ENCODE measurements at regions not wholly inside any gene's neighbourhood (a gene's known extent, or its start where the extent isn't known, plus 50 kb on each side); places are given as distances from the start of the nearest gene placed in this dataset.

- TF ChIP-seq POLR2AphosphoS5 (IDR thresholded peaks at IDR 0.05) (no peak), POLR2A (IDR thresholded peaks at IDR 0.05) (no peak), EP300 (IDR thresholded peaks at IDR 0.05) (no peak), CTCF (IDR thresholded peaks at IDR 0.05) (no peak)
- H3K9me3 ChIP-seq, result no peaks in the 10 kb centered on the region
- H3K4me1 ChIP-seq, result no peaks in the 10 kb centered on the region
- no peak overlapping the region for H3K27ac ChIP-seq
- no peak for ATAC-seq
- no peaks in the 10 kb centered on the region for H3K27me3 ChIP-seq
- H3K4me3 ChIP-seq, result no peak overlapping the region
- H3K36me3 ChIP-seq, result no peaks in the 10 kb centered on the region
- whole genome bisulfite sequencing, 2 donors (ENCODE audit: low coverage in 1 of 2), result 46 to 64% methylated on average over 4 of the region's 4 CpGs
Observed at GRCh38 chr21:17981060-17981740, 162.0 kb upstream of the C21orf91 start.

GRCh38 chr21:17979763-17980162, 160.6 kb upstream of the C21orf91 start:
- H3K9me3 ChIP-seq, result no peaks in the 10 kb centered on the region
- no peaks in the 10 kb centered on the region for H3K4me1 ChIP-seq
- ATAC-seq, result no peak
- no peak overlapping the region for H3K4me3 ChIP-seq
- WGBS, 2 donors (ENCODE audit: low coverage in 1 of 2), result 56 to 100% methylated on average over 1 of the region's 1 CpG
- no peaks in the 10 kb centered on the region for H3K27me3 ChIP-seq
- H3K36me3 ChIP-seq, result no peaks in the 10 kb centered on the region
- no peak overlapping the region for H3K27ac ChIP-seq
- no peak for TF ChIP-seq EP300 (IDR thresholded peaks at IDR 0.05)
- TF ChIP-seq POLR2AphosphoS5 (IDR thresholded peaks at IDR 0.05), result no peak
- no peak for TF ChIP-seq POLR2A (IDR thresholded peaks at IDR 0.05)
- TF ChIP-seq CTCF (IDR thresholded peaks at IDR 0.05), result no peak

GRCh38 chr21:17978895-17979294, 159.7 kb upstream of the C21orf91 start:
- Histone ChIP-seq H3K4me1 (no peaks in the 10 kb centered on the region), H3K36me3 (no peaks in the 10 kb centered on the region), H3K27me3 (no peaks in the 10 kb centered on the region), H3K4me3 (no peak overlapping the region), H3K27ac (no peak overlapping the region), H3K9me3 (no peaks in the 10 kb centered on the region)
- no peak for ATAC-seq
- TF ChIP-seq POLR2A (IDR thresholded peaks at IDR 0.05) (no peak), EP300 (IDR thresholded peaks at IDR 0.05) (no peak), CTCF (IDR thresholded peaks at IDR 0.05) (no peak), POLR2AphosphoS5 (IDR thresholded peaks at IDR 0.05) (no peak)
- 68 to 72% methylated on average over 3 of the region's 3 CpGs for WGBS, 2 donors (ENCODE audit: low coverage in 1 of 2)

- H3K27me3 ChIP-seq, result no peaks in the 10 kb centered on the region
- no peaks in the 10 kb centered on the region for H3K36me3 ChIP-seq
- H3K4me3 ChIP-seq, result no peak overlapping the region
- H3K4me1 ChIP-seq, result no peaks in the 10 kb centered on the region
- no peak for TF ChIP-seq CTCF (IDR thresholded peaks at IDR 0.05)
- no peak for TF ChIP-seq EP300 (IDR thresholded peaks at IDR 0.05)
- no peak for TF ChIP-seq POLR2A (IDR thresholded peaks at IDR 0.05)
- H3K27ac ChIP-seq, result no peak overlapping the region
- H3K9me3 ChIP-seq, result no peaks in the 10 kb centered on the region
- no peak for ATAC-seq
Observed at GRCh38 chr21:17976691-17977090, 157.5 kb upstream of the C21orf91 start.

- H3K27me3 ChIP-seq, result no peaks in the 10 kb centered on the region
- no peak for TF ChIP-seq POLR2AphosphoS5 (IDR thresholded peaks at IDR 0.05)
- TF ChIP-seq CTCF (IDR thresholded peaks at IDR 0.05), result no peak
- TF ChIP-seq EP300 (IDR thresholded peaks at IDR 0.05), result no peak
- no peak for TF ChIP-seq POLR2A (IDR thresholded peaks at IDR 0.05)
- H3K4me3 ChIP-seq, result no peak overlapping the region
- no peaks in the 10 kb centered on the region for H3K4me1 ChIP-seq
- H3K27ac ChIP-seq, result no peak overlapping the region
- no peaks in the 10 kb centered on the region for H3K9me3 ChIP-seq
- WGBS, 2 donors (ENCODE audit: low coverage in 1 of 2), result no CpG with 5 or more reads among the region's 2 CpGs
- no peak for ATAC-seq
- no peaks in the 10 kb centered on the region for H3K36me3 ChIP-seq
Observed at GRCh38 chr21:17976139-17976538, 157.0 kb upstream of the C21orf91 start.
